ENCODE measurements at regions not wholly inside any gene's neighbourhood (a gene's known extent, or its start where the extent isn't known, plus 50 kb on each side); places are given as distances from the start of the nearest gene placed in this dataset.

- DNase-seq = no peak
Measured at GRCh38 chr2:146527166-146527565, 1317.7 kb upstream of the ACVR2A start.

GRCh38 chr2:146523196-146523595, 1321.6 kb upstream of the ACVR2A start:
- DNase-seq = peak; percentile 62

- peak; percentile 15 for DNase-seq
Measured at GRCh38 chr2:146506851-146507250, 1338.0 kb upstream of the ACVR2A start.

GRCh38 chr2:146503366-146503765, 1341.5 kb upstream of the ACVR2A start:
- DNase-seq = no peak

GRCh38 chr2:146496248-146496647, 1348.6 kb upstream of the ACVR2A start:
- DNase-seq = no peak

- no peak for DNase-seq
Measured at GRCh38 chr2:146489386-146489785, 1355.4 kb upstream of the ACVR2A start.

- no peak for DNase-seq
Measured at GRCh38 chr2:146481629-146482028, 1363.2 kb upstream of the ACVR2A start.

GRCh38 chr2:146477383-146477782, 1367.4 kb upstream of the ACVR2A start:
- no peak for DNase-seq

GRCh38 chr2:146468578-146468977, 1376.3 kb upstream of the ACVR2A start:
- DNase-seq = no peak

- no peak for DNase-seq
Measured at GRCh38 chr2:146467425-146467824, 1377.4 kb upstream of the ACVR2A start.

GRCh38 chr2:146465460-146465859, 1379.4 kb upstream of the ACVR2A start:
- no peak for DNase-seq

- no peak for DNase-seq
Measured at GRCh38 chr2:146461068-146461467, 1383.8 kb upstream of the ACVR2A start.

GRCh38 chr2:146458585-146458984, 1386.2 kb upstream of the ACVR2A start:
- no peak for DNase-seq

GRCh38 chr2:146457221-146457620, 1387.6 kb upstream of the ACVR2A start:
- DNase-seq = no peak

GRCh38 chr2:146455325-146455724, 1389.5 kb upstream of the ACVR2A start:
- DNase-seq = no peak

- no peak for DNase-seq
Measured at GRCh38 chr2:146451972-146452371, 1392.9 kb upstream of the ACVR2A start.

GRCh38 chr2:146450131-146450530, 1394.7 kb upstream of the ACVR2A start:
- DNase-seq = no peak

GRCh38 chr2:146444987-146445386, 1399.8 kb upstream of the ACVR2A start:
- no peak for DNase-seq

GRCh38 chr2:146444085-146444484, 1400.7 kb upstream of the ACVR2A start:
- DNase-seq = no peak

- DNase-seq = no peak
Measured at GRCh38 chr2:146438246-146438645, 1406.6 kb upstream of the ACVR2A start.

GRCh38 chr2:146437712-146438111, 1407.1 kb upstream of the ACVR2A start:
- DNase-seq = no peak

- DNase-seq = no peak
Measured at GRCh38 chr2:146433116-146433875, 1411.5 kb upstream of the ACVR2A start.

- DNase-seq = no peak
Measured at GRCh38 chr2:146429366-146429765, 1415.5 kb upstream of the ACVR2A start.

GRCh38 chr2:146417942-146418341, 1426.9 kb upstream of the ACVR2A start:
- DNase-seq = no peak

- DNase-seq = no peak
Measured at GRCh38 chr2:146415291-146415690, 1429.5 kb upstream of the ACVR2A start.

Measured in hematopoietic multipotent progenitor cell treated with erythropoietin and hydrocortisone succinate and interleukin-3 and kit ligand, for 4 days (in vitro differentiated cells).